ENCODE measurements at regions not wholly inside any gene's neighbourhood (a gene's known extent, or its start where the extent isn't known, plus 50 kb on each side); places are given as distances from the start of the nearest gene placed in this dataset.

DNA sequence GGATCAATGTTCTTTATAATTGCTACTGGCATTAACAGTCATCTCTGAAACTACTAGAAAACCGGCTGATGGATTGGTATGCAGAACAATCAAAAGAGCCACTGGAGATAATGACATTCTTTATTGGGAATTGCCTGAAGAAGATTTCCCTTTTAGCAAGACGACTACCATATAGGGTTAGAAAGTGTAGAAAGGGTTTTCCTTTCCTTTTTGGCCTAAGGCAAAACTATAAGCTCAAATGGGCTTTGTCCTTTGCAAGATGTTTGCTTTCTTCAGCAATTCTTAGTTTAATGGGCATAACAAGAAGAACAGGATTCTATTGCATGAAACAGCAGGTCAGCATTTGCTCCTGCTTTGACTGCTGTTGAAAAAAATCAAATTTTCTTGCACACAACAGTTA lies 214.2 kb upstream of the PCDH10 start:
- TF ChIP-seq, protein P1, sequence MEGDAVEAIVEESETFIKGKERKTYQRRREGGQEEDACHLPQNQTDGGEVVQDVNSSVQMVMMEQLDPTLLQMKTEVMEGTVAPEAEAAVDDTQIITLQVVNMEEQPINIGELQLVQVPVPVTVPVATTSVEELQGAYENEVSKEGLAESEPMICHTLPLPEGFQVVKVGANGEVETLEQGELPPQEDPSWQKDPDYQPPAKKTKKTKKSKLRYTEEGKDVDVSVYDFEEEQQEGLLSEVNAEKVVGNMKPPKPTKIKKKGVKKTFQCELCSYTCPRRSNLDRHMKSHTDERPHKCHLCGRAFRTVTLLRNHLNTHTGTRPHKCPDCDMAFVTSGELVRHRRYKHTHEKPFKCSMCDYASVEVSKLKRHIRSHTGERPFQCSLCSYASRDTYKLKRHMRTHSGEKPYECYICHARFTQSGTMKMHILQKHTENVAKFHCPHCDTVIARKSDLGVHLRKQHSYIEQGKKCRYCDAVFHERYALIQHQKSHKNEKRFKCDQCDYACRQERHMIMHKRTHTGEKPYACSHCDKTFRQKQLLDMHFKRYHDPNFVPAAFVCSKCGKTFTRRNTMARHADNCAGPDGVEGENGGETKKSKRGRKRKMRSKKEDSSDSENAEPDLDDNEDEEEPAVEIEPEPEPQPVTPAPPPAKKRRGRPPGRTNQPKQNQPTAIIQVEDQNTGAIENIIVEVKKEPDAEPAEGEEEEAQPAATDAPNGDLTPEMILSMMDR (IDR thresholded peaks at IDR 0.05): no peak
- TF ChIP-seq POLR2AphosphoS5 (IDR thresholded peaks at IDR 0.05): no peak
- TF ChIP-seq POLR2A (IDR thresholded peaks at IDR 0.05): no peak
- no peak for TF ChIP-seq EP300 (IDR thresholded peaks at IDR 0.05)

Measured in sigmoid colon (tissue), 4 donors.